ENCODE measurements at regions not wholly inside any gene's neighbourhood (a gene's known extent, or its start where the extent isn't known, plus 50 kb on each side); places are given as distances from the start of the nearest gene placed in this dataset.

DNA sequence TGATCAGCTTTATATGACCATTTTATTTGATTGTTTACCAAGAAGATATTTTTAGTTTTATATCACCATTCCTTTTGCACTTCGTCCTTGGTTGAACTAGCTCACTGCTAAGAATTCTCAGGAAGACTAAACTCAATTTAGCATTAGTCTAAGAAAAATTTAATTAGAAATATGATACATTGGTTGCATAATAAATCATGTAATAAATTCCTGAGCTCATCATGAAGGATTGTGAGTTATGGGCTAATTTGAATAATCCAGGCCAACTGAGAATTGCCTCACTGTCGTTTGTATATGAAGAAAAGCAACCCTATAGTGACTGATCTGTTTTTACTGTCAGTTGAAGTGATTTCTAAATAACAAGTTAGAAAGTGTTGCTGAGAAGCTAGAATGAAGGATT lies 725.5 kb downstream of the DNAJB9 start:
- no peak overlapping the region for H3K4me3 ChIP-seq
- ATAC-seq, result no peak

DNA sequence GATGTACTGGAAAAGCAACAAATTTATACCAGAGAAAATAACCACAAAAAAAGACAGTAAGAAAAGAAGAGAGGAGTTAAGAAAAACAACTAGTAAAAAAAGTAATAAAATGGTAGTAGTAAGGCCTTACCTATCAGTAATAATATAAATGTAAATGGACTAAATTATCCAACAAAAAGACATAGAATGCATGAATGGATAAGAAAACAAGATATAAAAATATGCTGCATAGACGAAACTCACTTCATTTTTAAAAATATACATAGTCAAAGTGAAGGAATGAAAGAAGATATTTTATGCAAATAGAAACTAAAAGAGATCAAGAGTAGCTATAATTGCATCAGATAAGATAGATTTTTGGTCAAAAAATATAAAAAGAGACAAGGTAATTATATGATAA lies 739.1 kb downstream of the DNAJB9 start:
- DNase-seq (no peak), ATAC-seq (no peak)
- Histone ChIP-seq H3K27me3 (no peaks in the 10 kb centered on the region), H3K9me3 (peaks cover 0 to 36% of the 10 kb centered on the region in 2 donors), H3K27ac (no peak overlapping the region), H3K36me3 (no peaks in the 10 kb centered on the region), H3K4me3 (no peak overlapping the region), H3K4me1 (no peaks in the 10 kb centered on the region)
- TF ChIP-seq, protein P1, sequence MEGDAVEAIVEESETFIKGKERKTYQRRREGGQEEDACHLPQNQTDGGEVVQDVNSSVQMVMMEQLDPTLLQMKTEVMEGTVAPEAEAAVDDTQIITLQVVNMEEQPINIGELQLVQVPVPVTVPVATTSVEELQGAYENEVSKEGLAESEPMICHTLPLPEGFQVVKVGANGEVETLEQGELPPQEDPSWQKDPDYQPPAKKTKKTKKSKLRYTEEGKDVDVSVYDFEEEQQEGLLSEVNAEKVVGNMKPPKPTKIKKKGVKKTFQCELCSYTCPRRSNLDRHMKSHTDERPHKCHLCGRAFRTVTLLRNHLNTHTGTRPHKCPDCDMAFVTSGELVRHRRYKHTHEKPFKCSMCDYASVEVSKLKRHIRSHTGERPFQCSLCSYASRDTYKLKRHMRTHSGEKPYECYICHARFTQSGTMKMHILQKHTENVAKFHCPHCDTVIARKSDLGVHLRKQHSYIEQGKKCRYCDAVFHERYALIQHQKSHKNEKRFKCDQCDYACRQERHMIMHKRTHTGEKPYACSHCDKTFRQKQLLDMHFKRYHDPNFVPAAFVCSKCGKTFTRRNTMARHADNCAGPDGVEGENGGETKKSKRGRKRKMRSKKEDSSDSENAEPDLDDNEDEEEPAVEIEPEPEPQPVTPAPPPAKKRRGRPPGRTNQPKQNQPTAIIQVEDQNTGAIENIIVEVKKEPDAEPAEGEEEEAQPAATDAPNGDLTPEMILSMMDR (IDR thresholded peaks at IDR 0.05), result no peak
- intact Hi-C loops (cut with DNase I), result no loop called here

More for the DNA sequence above, 725.5 kb downstream of the DNAJB9 start:
- intact Hi-C loops (cut with DNase I), result no loop called here
- Histone ChIP-seq H3K27me3 (no peaks in the 10 kb centered on the region), H3K36me3 (no peaks in the 10 kb centered on the region), H3K4me1 (no peaks in the 10 kb centered on the region), H3K27ac (no peak overlapping the region), H3K9me3 (peaks cover 0 to 4% of the 10 kb centered on the region in 2 donors)
- TF ChIP-seq, protein P1 (IDR thresholded peaks at IDR 0.05), result no peak
- no peak for DNase-seq

DNA sequence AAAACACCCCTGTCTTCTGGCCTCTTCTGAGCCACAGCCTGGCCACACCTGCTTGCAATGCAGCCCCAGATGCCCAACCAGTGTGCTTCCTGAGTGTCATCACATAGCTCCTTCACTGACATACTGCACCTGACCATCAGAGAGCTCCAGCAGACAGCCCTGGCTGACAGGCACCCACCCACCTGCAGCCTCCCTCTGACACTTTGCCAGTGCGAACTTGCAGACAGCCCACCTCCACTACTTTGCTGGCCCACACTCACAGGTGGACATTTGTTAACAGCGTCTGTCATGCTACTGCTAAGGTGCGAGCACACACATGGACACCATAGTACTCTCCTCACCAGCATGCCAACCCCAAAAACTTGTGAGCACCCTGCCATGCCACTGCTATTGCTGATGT lies 740.1 kb downstream of the DNAJB9 start:
- ATAC-seq (no peak), DNase-seq (no peak)
- intact Hi-C loops (cut with DNase I), result no loop called here
- H3K27me3 ChIP-seq, result no peaks in the 10 kb centered on the region
- no peak overlapping the region for H3K4me3 ChIP-seq
- peaks cover 0 to 36% of the 10 kb centered on the region in 2 donors for H3K9me3 ChIP-seq
- H3K4me1 ChIP-seq, result no peaks in the 10 kb centered on the region
- no peak overlapping the region for H3K27ac ChIP-seq
- H3K36me3 ChIP-seq, result no peaks in the 10 kb centered on the region
- TF ChIP-seq, protein P1 (IDR thresholded peaks at IDR 0.05), result no peak

DNA sequence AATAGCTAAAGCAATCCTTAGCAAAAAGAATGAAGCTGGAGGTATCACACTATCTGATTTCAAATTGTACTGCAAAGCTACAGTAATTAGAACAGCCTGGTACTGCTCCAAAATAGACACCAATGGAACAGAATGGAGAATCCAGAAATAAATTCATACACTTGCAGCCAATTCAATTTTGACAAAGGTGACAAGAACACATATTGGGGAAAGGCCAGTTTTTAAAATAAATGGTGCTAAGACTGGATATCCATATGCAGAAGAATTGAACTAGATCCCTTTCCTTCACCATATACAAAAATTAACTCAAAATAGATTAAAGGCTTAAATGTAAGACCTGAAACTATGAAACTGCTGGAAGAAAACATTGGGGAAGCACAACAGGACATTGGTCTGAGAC lies 748.5 kb downstream of the DNAJB9 start:
- no peaks in the 10 kb centered on the region for H3K9me3 ChIP-seq
- no peak for ATAC-seq
- H3K36me3 ChIP-seq, result no peaks in the 10 kb centered on the region
- intact Hi-C loops (cut with DNase I), result no loop called here
- no peaks in the 10 kb centered on the region for H3K27me3 ChIP-seq
- no peak for DNase-seq
- no peaks in the 10 kb centered on the region for H3K4me1 ChIP-seq
- no peak overlapping the region for H3K4me3 ChIP-seq
- H3K27ac ChIP-seq, result no peak overlapping the region
- TF ChIP-seq, protein P1 (IDR thresholded peaks at IDR 0.05), result no peak

DNA sequence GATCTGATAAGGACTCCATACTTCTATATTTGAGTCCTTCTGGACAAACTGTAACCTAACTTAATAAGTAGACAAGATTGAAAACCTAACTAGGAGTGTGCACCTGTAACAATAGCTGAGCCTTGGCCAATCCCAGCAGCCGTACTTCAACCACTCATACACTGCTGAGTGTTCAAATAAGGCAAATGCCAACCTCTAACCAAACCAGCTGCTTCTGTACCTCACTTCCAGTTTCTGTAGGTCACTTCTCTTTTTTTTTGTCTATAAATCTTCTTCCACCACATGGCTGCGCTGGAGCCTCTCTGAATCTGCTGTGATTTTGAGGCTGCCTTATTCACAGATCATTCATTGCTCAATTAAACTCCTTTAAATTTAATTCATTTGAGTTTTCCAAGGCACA lies 753.2 kb downstream of the DNAJB9 start:
- intact Hi-C loops (cut with DNase I), result no loop called here
- H3K36me3 ChIP-seq, result no peaks in the 10 kb centered on the region
- H3K4me1 ChIP-seq, result no peaks in the 10 kb centered on the region
- no peak overlapping the region for H3K27ac ChIP-seq
- H3K27me3 ChIP-seq, result no peaks in the 10 kb centered on the region
- H3K4me3 ChIP-seq, result no peak overlapping the region
- no peaks in the 10 kb centered on the region for H3K9me3 ChIP-seq
- TF ChIP-seq, protein P1 (IDR thresholded peaks at IDR 0.05), result no peak
- DNase-seq, result no peak
- peak; percentile 14 for ATAC-seq
